ENCODE measurements at regions not wholly inside any gene's neighbourhood (a gene's known extent, or its start where the extent isn't known, plus 50 kb on each side); places are given as distances from the start of the nearest gene placed in this dataset.

GRCh38 chr14:28607661-28608060 is 158.9 kb upstream of the FOXG1 start:
- no peak for TF ChIP-seq YY1 (IDR thresholded peaks at IDR 0.05; ENCODE audit: insufficient read depth, insufficient read length)
- TF ChIP-seq SUZ12 (IDR thresholded peaks at IDR 0.05; ENCODE audit: extremely low read depth, insufficient read depth, insufficient read length) = no peak
- TF ChIP-seq ZNF274 (IDR thresholded peaks at IDR 0.05; ENCODE audit: low read depth, low read length) = no peak
- Histone ChIP-seq H3K9me3 (ENCODE audit: insufficient read depth, low read length) (no peaks in the 10 kb centered on the region), H3K4me3 (ENCODE audit: insufficient read length, low read depth) (no peak overlapping the region), H3K27me3 (ENCODE audit: insufficient read depth, insufficient read length) (no peaks in the 10 kb centered on the region), H3K36me3 (ENCODE audit: insufficient read depth, insufficient read length, low read length) (no peaks in the 10 kb centered on the region), H3K4me1 (ENCODE audit: insufficient read depth, insufficient read length) (no peaks in the 10 kb centered on the region), H3K9ac (ENCODE audit: insufficient read length, low read depth) (no peak overlapping the region)
- no peak for DNase-seq (ENCODE audit: low read depth, low spot score)

DNA sequence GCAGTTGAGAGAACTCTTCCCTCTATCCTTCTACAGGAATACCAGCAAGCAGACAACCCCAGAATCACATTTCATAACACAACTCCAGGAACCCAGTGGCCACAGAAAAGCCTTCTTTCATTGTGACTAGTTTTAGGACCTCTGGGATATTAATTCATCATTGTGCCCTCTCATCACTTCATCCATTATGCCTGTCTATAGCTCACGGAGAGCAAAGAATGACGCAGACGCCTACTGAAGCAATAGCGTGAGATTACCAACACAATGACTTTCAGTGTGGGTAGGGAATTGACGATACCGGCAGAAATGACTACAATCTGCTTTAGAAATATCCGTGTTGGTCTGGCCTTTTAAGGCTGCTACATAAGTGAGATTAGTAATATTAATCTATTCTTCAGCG is 158.1 kb upstream of the FOXG1 start:
- no peak for TF ChIP-seq ZNF274 (IDR thresholded peaks at IDR 0.05; ENCODE audit: low read depth, low read length)
- no peak for TF ChIP-seq SUZ12 (IDR thresholded peaks at IDR 0.05; ENCODE audit: extremely low read depth, insufficient read depth, insufficient read length)
- no peak for TF ChIP-seq YY1 (IDR thresholded peaks at IDR 0.05; ENCODE audit: insufficient read depth, insufficient read length)
- no peak overlapping the region for H3K9ac ChIP-seq (ENCODE audit: insufficient read length, low read depth)
- no peaks in the 10 kb centered on the region for H3K36me3 ChIP-seq (ENCODE audit: insufficient read depth, insufficient read length, low read length)
- H3K9me3 ChIP-seq (ENCODE audit: insufficient read depth, low read length) = no peaks in the 10 kb centered on the region
- no peak for DNase-seq (ENCODE audit: low read depth, low spot score)
- H3K4me1 ChIP-seq (ENCODE audit: insufficient read depth, insufficient read length) = no peaks in the 10 kb centered on the region
- H3K4me3 ChIP-seq (ENCODE audit: insufficient read length, low read depth) = no peak overlapping the region
- no peaks in the 10 kb centered on the region for H3K27me3 ChIP-seq (ENCODE audit: insufficient read depth, insufficient read length)

- DNase-seq (ENCODE audit: low read depth, low spot score) = peak; percentile 52
- Histone ChIP-seq H3K9ac (ENCODE audit: insufficient read length, low read depth) (no peak overlapping the region), H3K4me3 (ENCODE audit: insufficient read length, low read depth) (no peak overlapping the region), H3K9me3 (ENCODE audit: insufficient read depth, low read length) (no peaks in the 10 kb centered on the region), H3K27me3 (ENCODE audit: insufficient read depth, insufficient read length) (no peaks in the 10 kb centered on the region), H3K4me1 (ENCODE audit: insufficient read depth, insufficient read length) (no peaks in the 10 kb centered on the region), H3K36me3 (ENCODE audit: insufficient read depth, insufficient read length, low read length) (no peaks in the 10 kb centered on the region)
- TF ChIP-seq SUZ12 (IDR thresholded peaks at IDR 0.05; ENCODE audit: extremely low read depth, insufficient read depth, insufficient read length) (no peak), YY1 (IDR thresholded peaks at IDR 0.05; ENCODE audit: insufficient read depth, insufficient read length) (no peak), ZNF274 (IDR thresholded peaks at IDR 0.05; ENCODE audit: low read depth, low read length) (no peak)
Observed at GRCh38 chr14:28608851-28609828, 157.4 kb upstream of the FOXG1 start.

DNA sequence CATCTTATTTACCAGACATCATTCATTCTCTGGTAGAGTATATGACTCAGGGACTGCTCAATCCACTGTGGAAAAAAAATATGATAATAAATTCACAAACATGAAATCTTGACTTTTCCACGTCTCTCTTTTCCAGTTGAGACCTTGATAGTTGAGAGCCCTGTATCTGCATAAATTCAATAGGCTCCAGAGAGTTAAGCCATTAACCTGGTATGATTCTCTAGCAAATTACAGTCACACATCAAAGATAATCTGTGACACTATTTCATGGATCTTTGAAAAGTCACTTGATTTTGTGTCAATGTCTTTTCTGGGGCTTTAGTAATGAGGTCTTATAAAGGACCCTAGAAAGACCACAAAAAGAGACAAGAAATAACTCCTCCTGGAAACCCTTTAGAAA is 154.2 kb upstream of the FOXG1 start:
- Histone ChIP-seq H3K36me3 (ENCODE audit: insufficient read depth, insufficient read length, low read length) (no peaks in the 10 kb centered on the region), H3K4me1 (ENCODE audit: insufficient read depth, insufficient read length) (no peaks in the 10 kb centered on the region), H3K9ac (ENCODE audit: insufficient read length, low read depth) (no peak overlapping the region), H3K27me3 (ENCODE audit: insufficient read depth, insufficient read length) (no peaks in the 10 kb centered on the region), H3K9me3 (ENCODE audit: insufficient read depth, low read length) (0 out of 2 replicates have a peak, but pooled peaks cover 6% of the 10 kb centered on the region), H3K4me3 (ENCODE audit: insufficient read length, low read depth) (no peak overlapping the region)
- DNase-seq (ENCODE audit: low read depth, low spot score) = no peak
- TF ChIP-seq YY1 (IDR thresholded peaks at IDR 0.05; ENCODE audit: insufficient read depth, insufficient read length) (no peak), ZNF274 (IDR thresholded peaks at IDR 0.05; ENCODE audit: low read depth, low read length) (no peak), SUZ12 (IDR thresholded peaks at IDR 0.05; ENCODE audit: extremely low read depth, insufficient read depth, insufficient read length) (no peak)

- DNase-seq (ENCODE audit: low read depth, low spot score) = no peak
- Histone ChIP-seq H3K27me3 (ENCODE audit: insufficient read depth, insufficient read length) (no peaks in the 10 kb centered on the region), H3K36me3 (ENCODE audit: insufficient read depth, insufficient read length, low read length) (no peaks in the 10 kb centered on the region), H3K4me1 (ENCODE audit: insufficient read depth, insufficient read length) (no peaks in the 10 kb centered on the region), H3K9ac (ENCODE audit: insufficient read length, low read depth) (no peak overlapping the region), H3K9me3 (ENCODE audit: insufficient read depth, low read length) (0 out of 2 replicates have a peak, but pooled peaks cover 6% of the 10 kb centered on the region), H3K4me3 (ENCODE audit: insufficient read length, low read depth) (no peak overlapping the region)
- TF ChIP-seq ZNF274 (IDR thresholded peaks at IDR 0.05; ENCODE audit: low read depth, low read length) (no peak), YY1 (IDR thresholded peaks at IDR 0.05; ENCODE audit: insufficient read depth, insufficient read length) (no peak), SUZ12 (IDR thresholded peaks at IDR 0.05; ENCODE audit: extremely low read depth, insufficient read depth, insufficient read length) (no peak)
Observed at GRCh38 chr14:28613532-28613931, 153.1 kb upstream of the FOXG1 start.

DNA sequence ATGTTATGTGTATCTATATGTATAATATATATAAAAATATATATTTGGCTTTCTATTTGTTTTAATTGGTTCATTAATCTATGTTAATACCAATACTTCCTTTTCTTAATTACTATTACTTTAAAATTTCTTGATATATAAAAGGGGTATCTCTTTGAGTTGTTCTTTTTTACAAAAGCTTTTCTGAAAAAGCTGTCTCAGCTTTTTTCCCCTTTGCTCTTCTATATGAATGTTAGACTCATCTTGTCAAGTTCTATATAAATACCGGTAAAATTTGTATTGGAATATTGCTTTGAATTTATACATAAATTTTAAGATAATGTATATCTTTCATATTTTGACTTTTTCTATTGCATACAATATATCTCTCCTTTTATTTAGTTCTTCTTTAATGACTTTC is 139.8 kb upstream of the FOXG1 start:
- no peak for TF ChIP-seq SUZ12 (IDR thresholded peaks at IDR 0.05; ENCODE audit: extremely low read depth, insufficient read depth, insufficient read length)
- TF ChIP-seq ZNF274 (IDR thresholded peaks at IDR 0.05; ENCODE audit: low read depth, low read length) = no peak
- no peak for TF ChIP-seq YY1 (IDR thresholded peaks at IDR 0.05; ENCODE audit: insufficient read depth, insufficient read length)
- peaks cover 4% of the 10 kb centered on the region; the same call in 1 of the 2 replicates for H3K9me3 ChIP-seq (ENCODE audit: insufficient read depth, low read length)
- no peak overlapping the region for H3K9ac ChIP-seq (ENCODE audit: insufficient read length, low read depth)
- no peaks in the 10 kb centered on the region for H3K36me3 ChIP-seq (ENCODE audit: insufficient read depth, insufficient read length, low read length)
- DNase-seq (ENCODE audit: low read depth, low spot score) = no peak
- no peaks in the 10 kb centered on the region for H3K27me3 ChIP-seq (ENCODE audit: insufficient read depth, insufficient read length)
- H3K4me3 ChIP-seq (ENCODE audit: insufficient read length, low read depth) = no peak overlapping the region
- H3K4me1 ChIP-seq (ENCODE audit: insufficient read depth, insufficient read length) = no peaks in the 10 kb centered on the region

- no peaks in the 10 kb centered on the region for H3K27me3 ChIP-seq (ENCODE audit: insufficient read depth, insufficient read length)
- no peaks in the 10 kb centered on the region for H3K4me1 ChIP-seq (ENCODE audit: insufficient read depth, insufficient read length)
- TF ChIP-seq ZNF274 (IDR thresholded peaks at IDR 0.05; ENCODE audit: low read depth, low read length) (no peak), YY1 (IDR thresholded peaks at IDR 0.05; ENCODE audit: insufficient read depth, insufficient read length) (no peak), SUZ12 (IDR thresholded peaks at IDR 0.05; ENCODE audit: extremely low read depth, insufficient read depth, insufficient read length) (no peak)
- H3K9ac ChIP-seq (ENCODE audit: insufficient read length, low read depth) = no peak overlapping the region
- DNase-seq (ENCODE audit: low read depth, low spot score) = no peak
- H3K4me3 ChIP-seq (ENCODE audit: insufficient read length, low read depth) = no peak overlapping the region
- peaks cover 10% of the 10 kb centered on the region; the same call in 1 of the 2 replicates for H3K9me3 ChIP-seq (ENCODE audit: insufficient read depth, low read length)
- H3K36me3 ChIP-seq (ENCODE audit: insufficient read depth, insufficient read length, low read length) = no peaks in the 10 kb centered on the region
Observed at GRCh38 chr14:28629328-28630004, 137.1 kb upstream of the FOXG1 start.
